ENCODE measurements at regions not wholly inside any gene's neighbourhood (a gene's known extent, or its start where the extent isn't known, plus 50 kb on each side); places are given as distances from the start of the nearest gene placed in this dataset.

GRCh38 chr12:66916189-66916588, 237.3 kb upstream of the GRIP1 start:
- no peak for DNase-seq

GRCh38 chr12:66919466-66919865, 240.6 kb upstream of the GRIP1 start:
- no peak for DNase-seq

GRCh38 chr12:66920205-66920604, 241.3 kb upstream of the GRIP1 start:
- DNase-seq = no peak

GRCh38 chr12:66921151-66921550, 242.3 kb upstream of the GRIP1 start:
- no peak for DNase-seq

GRCh38 chr12:66925083-66925482, 246.2 kb upstream of the GRIP1 start:
- DNase-seq = no peak

GRCh38 chr12:66929121-66929520, 250.2 kb upstream of the GRIP1 start:
- peak; percentile 62 for DNase-seq

- DNase-seq = no peak
Observed at GRCh38 chr12:66931091-66931490, 252.2 kb upstream of the GRIP1 start.

- no peak for DNase-seq
Observed at GRCh38 chr12:66932126-66932525, 253.2 kb upstream of the GRIP1 start.

GRCh38 chr12:66934302-66935062, 255.6 kb upstream of the GRIP1 start:
- no peak for DNase-seq

GRCh38 chr12:66941150-66941549, 262.3 kb upstream of the GRIP1 start:
- DNase-seq = peak; percentile 3

- DNase-seq = no peak
Observed at GRCh38 chr12:66942741-66943465, 264.0 kb upstream of the GRIP1 start.

- no peak for DNase-seq
Observed at GRCh38 chr12:66944365-66944764, 265.5 kb upstream of the GRIP1 start.

- DNase-seq = no peak
Observed at GRCh38 chr12:66945189-66945817, 266.4 kb upstream of the GRIP1 start.

- peak; percentile 8 for DNase-seq
Observed at GRCh38 chr12:66947119-66947518, 268.2 kb upstream of the GRIP1 start.

GRCh38 chr12:66952668-66953067, 273.8 kb upstream of the GRIP1 start:
- no peak for DNase-seq

- no peak for DNase-seq
Observed at GRCh38 chr12:66956300-66956699, 277.4 kb upstream of the GRIP1 start.

GRCh38 chr12:66959276-66959675, 280.4 kb upstream of the GRIP1 start:
- no peak for DNase-seq

GRCh38 chr12:66960006-66960405, 281.1 kb upstream of the GRIP1 start:
- no peak for DNase-seq

- no peak for DNase-seq
Observed at GRCh38 chr12:66960704-66961690, 282.1 kb upstream of the GRIP1 start.

GRCh38 chr12:66962290-66962689, 283.4 kb upstream of the GRIP1 start:
- DNase-seq = no peak

- no peak for DNase-seq
Observed at GRCh38 chr12:66963901-66964300, 285.0 kb upstream of the GRIP1 start.

GRCh38 chr12:66964629-66965028, 285.8 kb upstream of the GRIP1 start:
- DNase-seq = peak; percentile 56

GRCh38 chr12:66965621-66966020, 286.7 kb upstream of the GRIP1 start:
- no peak for DNase-seq

All from stimulated activated CD4-positive, alpha-beta T cell treated with anti-CD3 and anti-CD28 coated beads, Interleukin-1b, Interleukin-23, amount 100 ng/mL, for 48 hours (primary cell).